GM20000 (cell line): ENCODE measurements at regions not wholly inside any gene's neighbourhood (a gene's known extent, or its start where the extent isn't known, plus 50 kb on each side); places are given as distances from the start of the nearest gene placed in this dataset.

Source experiments
- DNase-seq: peaks from one replicate; pipeline ENCODE4 v3.0.0; 2012; ENCODE audit warnings: low spot score
- TF ChIP-seq, protein P1 (sequence below): IDR thresholded peaks from 2 replicates; pipeline ENCODE4 v1.5.1; 2012; ENCODE audit warnings: mild to moderate bottlenecking, control low read depth; ENCODE audit errors: extremely low read depth, missing control alignments

DNA sequence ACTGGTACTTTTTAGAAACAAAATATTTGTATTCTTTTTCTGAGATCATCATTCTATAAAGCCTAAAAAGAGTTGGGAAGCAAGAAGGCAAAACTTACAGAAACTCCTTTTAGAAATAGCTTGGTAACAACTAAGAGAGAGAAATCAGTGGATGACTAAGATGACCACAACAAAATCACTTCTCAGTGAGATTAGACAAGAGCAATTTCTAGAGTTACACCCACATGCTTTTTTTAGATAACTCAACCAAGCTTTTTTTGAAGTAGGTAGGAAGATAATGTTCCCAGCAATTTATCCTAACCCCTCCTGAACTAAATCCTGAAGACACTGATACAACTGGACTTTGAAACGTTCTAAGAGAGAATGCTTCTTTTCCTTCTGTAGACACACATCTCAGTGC is 576.4 kb downstream of the SLC6A15 start:
- no peak for DNase-seq
- TF ChIP-seq, protein P1, sequence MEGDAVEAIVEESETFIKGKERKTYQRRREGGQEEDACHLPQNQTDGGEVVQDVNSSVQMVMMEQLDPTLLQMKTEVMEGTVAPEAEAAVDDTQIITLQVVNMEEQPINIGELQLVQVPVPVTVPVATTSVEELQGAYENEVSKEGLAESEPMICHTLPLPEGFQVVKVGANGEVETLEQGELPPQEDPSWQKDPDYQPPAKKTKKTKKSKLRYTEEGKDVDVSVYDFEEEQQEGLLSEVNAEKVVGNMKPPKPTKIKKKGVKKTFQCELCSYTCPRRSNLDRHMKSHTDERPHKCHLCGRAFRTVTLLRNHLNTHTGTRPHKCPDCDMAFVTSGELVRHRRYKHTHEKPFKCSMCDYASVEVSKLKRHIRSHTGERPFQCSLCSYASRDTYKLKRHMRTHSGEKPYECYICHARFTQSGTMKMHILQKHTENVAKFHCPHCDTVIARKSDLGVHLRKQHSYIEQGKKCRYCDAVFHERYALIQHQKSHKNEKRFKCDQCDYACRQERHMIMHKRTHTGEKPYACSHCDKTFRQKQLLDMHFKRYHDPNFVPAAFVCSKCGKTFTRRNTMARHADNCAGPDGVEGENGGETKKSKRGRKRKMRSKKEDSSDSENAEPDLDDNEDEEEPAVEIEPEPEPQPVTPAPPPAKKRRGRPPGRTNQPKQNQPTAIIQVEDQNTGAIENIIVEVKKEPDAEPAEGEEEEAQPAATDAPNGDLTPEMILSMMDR = no peak

DNA sequence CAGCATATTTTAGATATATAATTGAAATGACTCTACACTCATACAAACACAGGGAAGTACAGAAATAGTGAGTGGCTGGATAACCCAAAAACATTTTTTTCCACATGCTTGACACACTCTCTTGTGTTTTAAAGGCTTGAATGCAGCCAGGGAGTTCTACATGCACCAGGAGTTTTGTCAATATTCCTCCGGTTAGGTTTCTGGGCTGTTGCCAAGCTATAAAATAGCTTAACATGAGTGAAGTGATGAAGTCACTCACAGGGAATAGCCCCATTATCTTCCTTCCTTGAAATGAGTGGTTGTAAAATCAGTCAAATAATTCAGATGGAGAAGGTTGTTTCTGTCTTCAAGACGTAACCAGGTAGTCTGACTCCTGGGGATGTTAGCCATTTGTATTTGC is 582.7 kb downstream of the SLC6A15 start:
- DNase-seq = no peak
- TF ChIP-seq, protein P1 = no peak

DNA sequence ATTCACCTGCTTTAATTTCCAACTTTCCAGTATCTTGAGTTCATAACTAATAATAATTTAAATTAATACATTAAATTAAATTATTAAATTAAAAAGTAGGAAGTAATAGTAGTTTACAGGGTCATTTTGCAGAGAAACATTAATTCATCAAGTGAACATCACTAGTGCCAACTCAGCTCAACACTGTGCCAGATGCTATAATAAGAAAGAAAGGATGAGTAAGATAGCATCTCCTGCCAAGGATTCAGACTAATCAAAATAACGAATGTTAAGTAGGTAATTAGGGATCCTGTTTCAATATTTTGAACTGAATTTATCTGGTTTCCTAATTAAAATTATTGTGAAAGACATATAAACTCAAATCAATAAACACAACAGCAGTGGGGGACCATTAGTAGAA is 596.7 kb downstream of the SLC6A15 start:
- TF ChIP-seq, protein P1 = no peak
- no peak for DNase-seq

DNA sequence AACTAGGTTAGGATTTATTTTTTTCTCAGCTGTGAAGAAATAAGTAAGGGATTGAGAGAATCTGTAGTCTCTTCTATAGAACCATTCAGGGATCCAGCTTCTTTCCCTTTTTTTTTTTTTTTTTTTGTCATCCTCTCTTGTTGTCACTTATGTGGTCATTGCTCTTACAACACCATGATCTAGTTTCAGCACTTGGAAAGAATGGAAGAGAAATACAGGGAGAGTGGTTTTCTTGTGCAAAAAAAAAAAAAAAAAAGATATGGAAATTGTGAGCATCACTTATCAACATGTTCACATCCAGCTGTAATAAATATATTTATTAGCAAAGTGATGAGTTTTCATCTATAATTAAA is 599.3 kb downstream of the SLC6A15 start:
- TF ChIP-seq, protein P1 = no peak
- no peak for DNase-seq

DNA sequence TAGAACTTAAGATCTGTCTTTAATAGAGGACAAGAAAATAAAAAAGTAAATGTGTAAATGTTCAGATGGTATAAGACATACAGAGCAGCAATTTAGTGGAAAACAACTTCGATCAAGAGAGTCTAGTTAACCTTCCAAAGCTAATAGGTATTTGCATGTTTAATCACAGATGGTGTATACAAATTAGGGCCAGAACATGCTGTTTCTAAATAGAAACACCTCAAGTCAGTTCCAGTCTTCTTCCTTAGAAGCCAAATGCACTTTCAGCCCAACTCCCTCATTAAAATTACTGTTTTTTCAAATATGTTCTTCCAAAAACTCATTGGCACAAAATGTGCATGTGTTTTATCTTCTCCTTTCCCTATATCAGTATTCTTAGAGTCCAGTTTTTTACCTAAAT is 604.4 kb downstream of the SLC6A15 start:
- TF ChIP-seq, protein P1 = no peak
- DNase-seq = no peak

DNA sequence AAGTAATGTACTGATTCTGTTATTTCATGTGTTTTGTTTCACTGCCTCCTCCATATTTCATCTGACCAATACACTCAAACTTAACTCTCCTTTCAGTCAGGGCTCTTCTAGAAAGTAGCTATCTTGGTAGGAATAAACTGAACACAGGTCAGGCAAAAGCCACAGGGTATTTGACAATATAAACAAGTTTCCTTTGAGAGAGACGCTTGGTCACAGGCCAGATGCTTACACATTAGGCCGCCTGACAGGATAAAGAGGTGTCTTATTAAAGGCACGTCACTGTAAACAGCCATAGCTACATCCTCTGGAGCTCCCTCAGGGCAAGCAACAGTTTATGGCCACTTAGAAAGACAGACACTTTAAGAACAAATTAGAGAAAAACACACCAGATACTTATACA is 607.5 kb downstream of the SLC6A15 start:
- TF ChIP-seq, protein P1 = no peak
- no peak for DNase-seq

DNA sequence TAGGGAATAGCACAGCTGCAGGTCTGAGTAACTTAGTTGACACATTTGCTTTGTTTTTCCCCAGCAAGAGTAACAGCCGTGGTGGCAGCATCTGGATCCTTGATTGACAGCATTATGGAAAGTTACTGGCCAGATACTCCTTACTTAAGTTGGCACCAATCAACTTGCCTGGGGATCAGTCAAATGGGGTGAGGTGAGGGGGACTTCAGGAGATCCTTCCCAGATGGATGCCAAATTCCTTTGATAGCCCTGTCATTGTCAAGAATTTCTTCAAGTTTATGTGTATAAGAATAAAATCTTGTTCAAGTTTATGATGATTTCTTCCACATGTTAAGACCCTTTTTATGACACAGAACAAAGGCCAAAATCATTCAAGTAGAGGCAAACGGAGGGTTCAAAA is 618.4 kb downstream of the SLC6A15 start:
- no peak for DNase-seq
- TF ChIP-seq, protein P1 = no peak
